ENCODE measurements at regions not wholly inside any gene's neighbourhood (a gene's known extent, or its start where the extent isn't known, plus 50 kb on each side); places are given as distances from the start of the nearest gene placed in this dataset.

- H3K4me3 ChIP-seq (ENCODE audit: low read length), result no peak overlapping the region
- no peaks in the 10 kb centered on the region for H3F3A ChIP-seq (ENCODE audit: insufficient read depth, low read length, poor library complexity, severe bottlenecking)
- H3K4me2 ChIP-seq (ENCODE audit: low read length), result no peak overlapping the region
- no peaks in the 10 kb centered on the region for H3K36me3 ChIP-seq (ENCODE audit: insufficient read depth, low read length)
- no peaks in the 10 kb centered on the region for H3K79me2 ChIP-seq (replicated peaks; ENCODE audit: insufficient read depth, low read length)
- H3K9me3 ChIP-seq (ENCODE audit: low read length), result no peaks in the 10 kb centered on the region
- H4K20me1 ChIP-seq (ENCODE audit: insufficient read depth), result no peaks in the 10 kb centered on the region
- H3K9ac ChIP-seq (ENCODE audit: low read length), result no peak overlapping the region
- H3K9me2 ChIP-seq (ENCODE audit: insufficient read depth, low read length), result no peaks in the 10 kb centered on the region
- H2AFZ ChIP-seq (ENCODE audit: low read depth, low read length), result no peak overlapping the region
- H3K27me3 ChIP-seq (ENCODE audit: insufficient read depth, low read depth, low read length), result no peaks in the 10 kb centered on the region
- no peak for TF ChIP-seq TAF1 (IDR thresholded peaks at IDR 0.05; ENCODE audit: low read depth)
- TF ChIP-seq POLR2AphosphoS5 (IDR thresholded peaks at IDR 0.05), result no peak
- TF ChIP-seq REST (IDR thresholded peaks at IDR 0.05; ENCODE audit: borderline replicate concordance), result no peak
- no peak for TF ChIP-seq EP300 (conservative IDR thresholded peaks at IDR 0.05; ENCODE audit: poor library complexity, severe bottlenecking)
- TF ChIP-seq SMC3 (conservative IDR thresholded peaks at IDR 0.05; ENCODE audit: poor library complexity), result no peak
- no peak for TF ChIP-seq EZH2 (IDR thresholded peaks at IDR 0.05; ENCODE audit: borderline replicate concordance, insufficient read depth, low read length, poor library complexity, severe bottlenecking)
- TF ChIP-seq CTCF (IDR thresholded peaks at IDR 0.05; ENCODE audit: poor library complexity, severe bottlenecking), result no peak
- TF ChIP-seq RAD21 (conservative IDR thresholded peaks at IDR 0.05), result no peak
- TF ChIP-seq MXI1 (conservative IDR thresholded peaks at IDR 0.05; ENCODE audit: poor library complexity, severe bottlenecking), result no peak
- H3K27ac ChIP-seq (ENCODE audit: low read length), result no peak overlapping the region
Measured at GRCh38 chr9:131809941-131810344, 70.1 kb upstream of the RAPGEF1 start.

GRCh38 chr9:131808291-131808690, 68.4 kb upstream of the RAPGEF1 start:
- Histone ChIP-seq H2AFZ (ENCODE audit: low read depth, low read length) (no peak overlapping the region), H3K4me3 (ENCODE audit: low read length) (no peak overlapping the region), H3K36me3 (ENCODE audit: insufficient read depth, low read length) (no peaks in the 10 kb centered on the region), H3F3A (ENCODE audit: insufficient read depth, low read length, poor library complexity, severe bottlenecking) (no peaks in the 10 kb centered on the region), H3K9me2 (ENCODE audit: insufficient read depth, low read length) (no peaks in the 10 kb centered on the region), H3K9me3 (ENCODE audit: low read length) (no peaks in the 10 kb centered on the region), H3K79me2 (replicated peaks; ENCODE audit: insufficient read depth, low read length) (no peaks in the 10 kb centered on the region), H3K27me3 (ENCODE audit: insufficient read depth, low read depth, low read length) (no peaks in the 10 kb centered on the region), H4K20me1 (ENCODE audit: insufficient read depth) (no peaks in the 10 kb centered on the region), H3K27ac (ENCODE audit: low read length) (no peak overlapping the region), H3K9ac (ENCODE audit: low read length) (no peak overlapping the region), H3K4me2 (ENCODE audit: low read length) (no peak overlapping the region)
- TF ChIP-seq SMC3 (conservative IDR thresholded peaks at IDR 0.05; ENCODE audit: poor library complexity) (no peak), POLR2AphosphoS5 (IDR thresholded peaks at IDR 0.05) (no peak)

Data from neural cell (in vitro differentiated cells).